Glutamatergic neuron (in vitro differentiated cells): ENCODE measurements at regions not wholly inside any gene's neighbourhood (a gene's known extent, or its start where the extent isn't known, plus 50 kb on each side); places are given as distances from the start of the nearest gene placed in this dataset.

ENCODE experiments used
- DNase-seq: peaks from one replicate; pipeline ENCODE4 v3.0.0; 2022
- H3K27ac Mint-ChIP-seq: one replicate; pipeline ENCODE4 v1.8.0; 2020; ENCODE audit warnings: mild to moderate bottlenecking, mixed read lengths, inconsistent platforms; ENCODE audit not compliant: unreplicated experiment
- H3K27me3 Mint-ChIP-seq: one replicate; pipeline ENCODE4 v1.8.0; 2020; ENCODE audit warnings: mild to moderate bottlenecking, moderate library complexity, mixed read lengths, inconsistent platforms; ENCODE audit not compliant: unreplicated experiment
- H3K36me3 Mint-ChIP-seq: one replicate; pipeline ENCODE4 v1.8.0; 2020; ENCODE audit warnings: mild to moderate bottlenecking, mixed read lengths, inconsistent platforms; ENCODE audit not compliant: unreplicated experiment
- H3K4me1 Mint-ChIP-seq: one replicate; pipeline ENCODE4 v1.8.0; 2020; ENCODE audit warnings: mild to moderate bottlenecking, low read depth, mixed read lengths, inconsistent platforms; ENCODE audit not compliant: unreplicated experiment
- H3K4me3 Mint-ChIP-seq: one replicate; pipeline ENCODE4 v1.8.0; 2020; ENCODE audit warnings: mild to moderate bottlenecking, mixed read lengths, inconsistent platforms; ENCODE audit not compliant: unreplicated experiment
- H3K9me3 Mint-ChIP-seq: one replicate; pipeline ENCODE4 v1.8.0; 2020; ENCODE audit warnings: mild to moderate bottlenecking, moderate library complexity, mixed read lengths, inconsistent platforms; ENCODE audit not compliant: unreplicated experiment
- TF ChIP-seq, protein P1 (sequence below): fragments of 200-600 bp; sonication (generic); IDR thresholded peaks from one replicate; pipeline ENCODE4 v1.5.0; 2021; ENCODE audit not compliant: partially characterized antibody, unreplicated experiment

DNA sequence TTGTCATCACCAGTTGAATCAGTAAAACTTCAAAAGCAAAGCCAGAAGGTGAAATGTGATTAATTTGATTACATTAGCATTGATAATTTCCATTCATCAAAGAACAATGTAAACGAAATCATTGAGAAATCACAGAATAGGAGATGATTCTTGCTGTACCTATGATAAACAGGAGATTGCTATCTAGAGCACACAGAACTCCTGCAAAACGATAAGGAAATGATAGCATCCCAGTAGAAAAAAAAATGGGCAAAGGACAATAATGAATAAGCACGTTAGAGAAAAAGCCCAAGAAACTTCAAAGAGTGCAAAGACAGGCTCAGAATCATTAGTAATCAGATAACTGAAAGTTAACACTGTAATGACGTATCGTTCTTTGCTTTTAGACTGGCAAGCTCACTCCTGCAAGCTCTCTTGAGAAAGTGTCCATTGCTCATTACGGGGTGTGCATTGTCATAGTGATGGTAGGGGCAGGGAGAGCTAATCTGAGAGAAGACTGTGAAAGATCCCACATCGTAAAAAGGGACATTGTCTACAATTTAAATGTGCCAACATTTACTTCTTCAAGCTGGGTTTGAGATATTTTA, 143.6 kb downstream of the SPP2 start:
- TF ChIP-seq, protein P1, sequence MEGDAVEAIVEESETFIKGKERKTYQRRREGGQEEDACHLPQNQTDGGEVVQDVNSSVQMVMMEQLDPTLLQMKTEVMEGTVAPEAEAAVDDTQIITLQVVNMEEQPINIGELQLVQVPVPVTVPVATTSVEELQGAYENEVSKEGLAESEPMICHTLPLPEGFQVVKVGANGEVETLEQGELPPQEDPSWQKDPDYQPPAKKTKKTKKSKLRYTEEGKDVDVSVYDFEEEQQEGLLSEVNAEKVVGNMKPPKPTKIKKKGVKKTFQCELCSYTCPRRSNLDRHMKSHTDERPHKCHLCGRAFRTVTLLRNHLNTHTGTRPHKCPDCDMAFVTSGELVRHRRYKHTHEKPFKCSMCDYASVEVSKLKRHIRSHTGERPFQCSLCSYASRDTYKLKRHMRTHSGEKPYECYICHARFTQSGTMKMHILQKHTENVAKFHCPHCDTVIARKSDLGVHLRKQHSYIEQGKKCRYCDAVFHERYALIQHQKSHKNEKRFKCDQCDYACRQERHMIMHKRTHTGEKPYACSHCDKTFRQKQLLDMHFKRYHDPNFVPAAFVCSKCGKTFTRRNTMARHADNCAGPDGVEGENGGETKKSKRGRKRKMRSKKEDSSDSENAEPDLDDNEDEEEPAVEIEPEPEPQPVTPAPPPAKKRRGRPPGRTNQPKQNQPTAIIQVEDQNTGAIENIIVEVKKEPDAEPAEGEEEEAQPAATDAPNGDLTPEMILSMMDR: no peak
- DNase-seq: no peak
- no peak overlapping the region for H3K27ac Mint-ChIP-seq
- H3K4me3 Mint-ChIP-seq: no peak overlapping the region
- H3K36me3 Mint-ChIP-seq: no peaks in the 10 kb centered on the region
- H3K27me3 Mint-ChIP-seq: peaks cover 2% of the 10 kb centered on the region
- peaks cover 1% of the 10 kb centered on the region for H3K4me1 Mint-ChIP-seq
- no peaks in the 10 kb centered on the region for H3K9me3 Mint-ChIP-seq

DNA sequence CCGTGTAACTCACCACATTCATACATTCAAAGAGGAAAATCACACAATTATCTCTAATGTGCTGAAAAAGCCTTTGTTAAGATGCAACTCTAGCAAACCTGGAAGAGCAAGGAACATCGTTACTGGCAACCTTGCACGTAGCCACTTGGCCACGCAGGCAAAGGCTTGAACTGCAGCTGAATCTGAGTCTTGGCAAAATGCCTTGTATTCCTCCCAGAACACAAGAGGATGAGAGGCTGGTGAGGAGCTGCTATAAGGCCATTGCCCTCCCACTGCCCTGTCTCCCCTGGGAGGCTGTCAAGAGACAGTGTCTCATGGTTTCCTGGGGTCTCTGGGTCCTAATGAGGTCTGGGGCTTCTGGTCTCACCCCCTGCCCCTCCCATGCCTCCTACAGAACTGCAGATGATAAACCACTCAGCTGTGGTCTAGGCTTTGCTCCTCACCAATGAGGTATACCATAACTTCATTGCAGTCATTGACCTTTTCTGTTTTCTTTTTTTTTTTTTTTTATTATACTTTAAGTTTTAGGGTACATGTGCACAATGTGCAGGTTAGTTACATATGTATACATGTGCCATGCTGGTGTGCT, 141.4 kb downstream of the SPP2 start:
- Mint-ChIP-seq H3K27ac (no peak overlapping the region), H3K4me1 (peaks cover 3% of the 10 kb centered on the region), H3K9me3 (peaks cover 2% of the 10 kb centered on the region), H3K4me3 (no peak overlapping the region), H3K27me3 (no peaks in the 10 kb centered on the region), H3K36me3 (no peaks in the 10 kb centered on the region)
- DNase-seq: no peak
- TF ChIP-seq, protein P1: no peak

DNA sequence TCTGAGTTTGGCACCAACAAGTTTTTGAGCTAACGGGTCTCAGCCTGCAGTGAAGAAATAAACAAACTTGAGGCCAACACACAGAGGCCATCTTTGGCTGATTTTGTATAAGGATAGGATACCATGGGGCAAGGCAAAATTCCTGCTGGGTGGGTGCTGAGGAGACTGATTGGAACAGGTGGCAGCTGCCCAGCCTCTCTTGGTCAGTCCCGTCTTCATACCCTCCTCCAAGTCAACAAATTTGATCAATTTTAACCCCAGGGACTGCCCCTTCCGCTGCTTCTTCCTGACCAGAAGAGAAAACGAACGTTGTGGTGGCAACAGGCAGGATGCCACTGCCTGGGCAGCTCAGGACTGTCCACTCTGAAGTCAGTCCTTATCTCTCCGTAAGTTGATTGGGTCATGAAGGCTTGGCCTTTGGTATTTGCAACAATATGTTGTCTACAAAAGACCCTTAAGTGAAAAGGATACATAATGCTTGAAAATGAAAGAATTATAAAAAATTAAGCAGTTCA, 139.3 kb downstream of the SPP2 start:
- H3K27ac Mint-ChIP-seq: no peak overlapping the region
- DNase-seq: no peak
- peaks cover 3% of the 10 kb centered on the region for H3K4me1 Mint-ChIP-seq
- TF ChIP-seq, protein P1: no peak
- H3K9me3 Mint-ChIP-seq: peaks cover 2% of the 10 kb centered on the region
- H3K36me3 Mint-ChIP-seq: peaks cover 4% of the 10 kb centered on the region
- H3K4me3 Mint-ChIP-seq: no peak overlapping the region
- H3K27me3 Mint-ChIP-seq: peaks cover 2% of the 10 kb centered on the region

DNA sequence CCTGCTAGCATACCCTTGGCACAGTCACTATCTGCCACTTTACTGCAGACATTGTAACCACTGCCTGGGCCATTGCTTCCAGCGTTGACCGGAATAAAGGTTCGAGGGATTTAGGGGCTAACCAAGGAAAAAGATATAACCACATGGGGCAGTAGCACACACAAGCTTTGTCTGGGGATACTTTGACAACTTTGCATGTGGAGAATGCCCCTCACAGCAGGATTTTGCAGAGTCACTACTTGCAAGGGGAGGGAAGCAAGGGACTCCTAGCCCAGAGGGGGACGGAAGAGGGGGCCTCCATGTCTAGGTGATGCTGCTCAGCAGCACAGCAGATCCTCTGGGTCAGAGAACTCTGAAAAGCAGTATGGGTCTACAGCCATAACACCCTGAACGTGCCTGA, 138.7 kb downstream of the SPP2 start:
- DNase-seq: no peak
- no peak overlapping the region for H3K27ac Mint-ChIP-seq

More for the DNA sequence above, 138.7 kb downstream of the SPP2 start:
- Mint-ChIP-seq H3K4me1 (peaks cover 3% of the 10 kb centered on the region), H3K27me3 (peaks cover 2% of the 10 kb centered on the region), H3K9me3 (peaks cover 2% of the 10 kb centered on the region), H3K36me3 (peaks cover 4% of the 10 kb centered on the region), H3K4me3 (no peak overlapping the region)
- TF ChIP-seq, protein P1: no peak
